GM21360 (cell line): ENCODE measurements at regions not wholly inside any gene's neighbourhood (a gene's known extent, or its start where the extent isn't known, plus 50 kb on each side); places are given as distances from the start of the nearest gene placed in this dataset.
A peak's percentile ranks its signal among the peaks of the same experiment; 100 is the strongest.

ENCODE experiments used
- ATAC-seq: cut with Tn5 transposase; IDR thresholded peaks from one replicate; pipeline ENCODE4 v1.9.1; 2021; ENCODE audit warnings: mild to moderate bottlenecking, moderate library complexity; ENCODE audit not compliant: unreplicated experiment

- no peak for ATAC-seq
Observed at GRCh38 chr18:8458546-8459215, 150.6 kb upstream of the RAB12 start.

GRCh38 chr18:8460748-8461147, 148.5 kb upstream of the RAB12 start:
- ATAC-seq: no peak

GRCh38 chr18:8461544-8461943, 147.7 kb upstream of the RAB12 start:
- no peak for ATAC-seq

GRCh38 chr18:8462651-8463185, 146.5 kb upstream of the RAB12 start:
- ATAC-seq: no peak

- no peak for ATAC-seq
Observed at GRCh38 chr18:8463791-8464190, 145.4 kb upstream of the RAB12 start.

- ATAC-seq: no peak
Observed at GRCh38 chr18:8468191-8468590, 141.0 kb upstream of the RAB12 start.

GRCh38 chr18:8468921-8469335, 140.3 kb upstream of the RAB12 start:
- no peak for ATAC-seq

GRCh38 chr18:8469544-8470130, 139.6 kb upstream of the RAB12 start:
- ATAC-seq: no peak

- no peak for ATAC-seq
Observed at GRCh38 chr18:8471372-8471771, 137.9 kb upstream of the RAB12 start.

- ATAC-seq: no peak
Observed at GRCh38 chr18:8474661-8475060, 134.6 kb upstream of the RAB12 start.

GRCh38 chr18:8477615-8478014, 131.6 kb upstream of the RAB12 start:
- no peak for ATAC-seq

- ATAC-seq: peak; percentile 73
Observed at GRCh38 chr18:8478166-8478967, 130.9 kb upstream of the RAB12 start.

- no peak for ATAC-seq
Observed at GRCh38 chr18:8478968-8479370, 130.3 kb upstream of the RAB12 start.

GRCh38 chr18:8479789-8480188, 129.4 kb upstream of the RAB12 start:
- no peak for ATAC-seq

GRCh38 chr18:8480506-8481328, 128.5 kb upstream of the RAB12 start:
- ATAC-seq: no peak

GRCh38 chr18:8484951-8485350, 124.3 kb upstream of the RAB12 start:
- ATAC-seq: no peak

GRCh38 chr18:8489761-8490160, 119.5 kb upstream of the RAB12 start:
- ATAC-seq: no peak

GRCh38 chr18:8491516-8491915, 117.7 kb upstream of the RAB12 start:
- ATAC-seq: no peak

GRCh38 chr18:8493141-8493540, 116.1 kb upstream of the RAB12 start:
- no peak for ATAC-seq

GRCh38 chr18:8496186-8496585, 113.1 kb upstream of the RAB12 start:
- no peak for ATAC-seq

GRCh38 chr18:8498905-8499304, 110.3 kb upstream of the RAB12 start:
- ATAC-seq: no peak
